K562 (cell line): ENCODE measurements at regions not wholly inside any gene's neighbourhood (a gene's known extent, or its start where the extent isn't known, plus 50 kb on each side); places are given as distances from the start of the nearest gene placed in this dataset.
"Not testable (repeated sequence)": the region's sequence is repeated elsewhere in the genome, so short reads cannot be mapped to it uniquely, and the experiment has no call there.

Experiments used
- ATAC-seq: fragments of 200-7000 bp; cut with Tn5 transposase; 3 replicates; pipeline ENCODE4 v1.9.1; 2020; ENCODE audit warnings: moderate library complexity
- BruUV-seq: library from RNA; stranded (reverse); fragments of 400-500 nt; replicated peaks from 2 replicates; lab custom pipeline; 2021; lab: Mats Ljungman, UMichigan
- CTCF ChIA-PET: fragments of 300-600 bp; formaldehyde crosslinking; extraction: SDS; loops from one replicate; lab custom pipeline; 2021; ENCODE audit warnings: low intra/inter-chr PET ratio; lab: Yijun Ruan, JAX
- POLR2A ChIA-PET: fragments of 300-600, 350-650 bp; sonication (Branson Sonifier 250); formaldehyde crosslinking; extraction: SDS; loops from one replicate; lab custom pipeline; 2021; ENCODE audit warnings: antibody characterized with exemption, inconsistent platforms; lab: Yijun Ruan, JAX
- DNase-seq, 4 experiments: peaks; one replicate each; pipeline versions ENCODE4 v3.0.0 to v3.0.0-alpha.2; 2011 to 2018; ENCODE audit warnings: low spot score in 3 of 4, mixed read lengths in 3 of 4; ENCODE audit errors: extremely low read depth in 1 of 4
- FAIRE-seq: peaks from 2 replicates; lab custom pipeline; 2011; peaks lifted over from hg19 to GRCh38; lab: Jason Lieb, UNC
- H2AFZ ChIP-seq: 2 replicates; pipeline ENCODE4 v1.6.0; 2011; ENCODE audit warnings: low read depth, low read length, control low read depth, inconsistent platforms
- H3K27ac ChIP-seq: fragments of 200-600 bp; 3 replicates; pipeline ENCODE4 v1.8.0; 2011; ENCODE audit warnings: low read depth, mild to moderate bottlenecking, control low read depth, inconsistent platforms, low read length, moderate library complexity, mixed read lengths; ENCODE audit errors: extremely low read depth
- H3K27me3 ChIP-seq, 2 experiments: fragments of 300-600 bp in 1 of 2; 2 replicates in 1 of 2; 3 replicates in 1 of 2; pipeline versions ENCODE4 v1.6.0 to v1.8.0; 2011; ENCODE audit warnings: inconsistent platforms in 2 of 2, low read length in 2 of 2, mild to moderate bottlenecking in 1 of 2, mixed read lengths in 1 of 2, moderate library complexity in 1 of 2; ENCODE audit not compliant: control insufficient read depth in 2 of 2, insufficient read depth in 2 of 2
- H3K36me3 ChIP-seq: fragments of 300-600 bp; 3 replicates; pipeline ENCODE4 v1.8.0; 2011; ENCODE audit warnings: mild to moderate bottlenecking, low read length, inconsistent platforms; ENCODE audit not compliant: control insufficient read depth, insufficient read depth
- H3K4me1 ChIP-seq, 2 experiments: fragments of 200-600 bp in 1 of 2; replicated peaks in 1 of 2; 2 replicates in 1 of 2; 3 replicates in 1 of 2; pipeline versions ENCODE4 v1.5.1 to v1.8.0; 2011; ENCODE audit warnings: inconsistent platforms in 2 of 2, low read length in 2 of 2, mild to moderate bottlenecking in 1 of 2, mixed read lengths in 1 of 2, moderate library complexity in 1 of 2; ENCODE audit not compliant: control insufficient read depth in 2 of 2, insufficient read depth in 2 of 2
- H3K4me2 ChIP-seq: 2 replicates; pipeline ENCODE4 v1.6.1; 2011; ENCODE audit warnings: low read length, control low read depth, inconsistent platforms, mixed read lengths; ENCODE audit not compliant: insufficient read depth
- H3K4me3 ChIP-seq: fragments of 200-600 bp; sonication (generic), shearing (Covaris generic); 2 replicates; pipeline ENCODE4 v1.5.1; 2016; ENCODE audit warnings: control low read depth, inconsistent platforms
- H3K79me2 ChIP-seq: fragments of 200-600 bp; 3 replicates; pipeline ENCODE4 v1.8.0; 2011; ENCODE audit warnings: low read length, inconsistent platforms; ENCODE audit not compliant: control insufficient read depth, insufficient read depth
- H3K9ac ChIP-seq, 2 experiments: 2 replicates each; pipeline versions ENCODE4 v1.6.0 to v1.6.1; 2011; ENCODE audit warnings: low read depth in 2 of 2, low read length in 2 of 2, control low read depth in 1 of 2, inconsistent platforms in 1 of 2, mild to moderate bottlenecking in 1 of 2, mixed read lengths in 1 of 2; ENCODE audit not compliant: insufficient read depth in 1 of 2
- H3K9me1 ChIP-seq: one replicate; pipeline ENCODE4 v1.6.0; 2011; ENCODE audit warnings: inconsistent platforms, mild to moderate bottlenecking, low read length, moderate library complexity; ENCODE audit not compliant: control insufficient read depth, insufficient read depth
- H3K9me3 ChIP-seq: replicated peaks from 2 replicates; pipeline ENCODE4 v1.5.1; 2011; ENCODE audit warnings: low read depth, low read length, inconsistent platforms; ENCODE audit not compliant: control insufficient read depth, insufficient read depth
- H4K20me1 ChIP-seq: replicated peaks from 2 replicates; pipeline ENCODE4 v1.6.1; 2011; ENCODE audit warnings: low read length, inconsistent platforms, mixed read lengths; ENCODE audit not compliant: control insufficient read depth, insufficient read depth
- SMAD1 ChIP-seq: fragments of 150-350 bp; IDR thresholded peaks from 2 replicates; pipeline ENCODE4 v1.6.1; 2014; ENCODE audit warnings: low read length, low read depth; ENCODE audit not compliant: partially characterized antibody
- ZBTB7A ChIP-seq: IDR thresholded peaks from 2 replicates; pipeline ENCODE4 v1.6.1; 2011; ENCODE audit warnings: low read depth, mild to moderate bottlenecking, low read length, moderate library complexity, borderline replicate concordance; ENCODE audit not compliant: control insufficient read depth
- ZNF324 ChIP-seq: fragments of 250-450 bp; sonication (Bioruptor Pico); IDR thresholded peaks from 2 replicates; pipeline ENCODE4 v1.4.0; 2020; ENCODE audit warnings: mild to moderate bottlenecking
- WGBS: fragments of 100-300 bp; shearing (Covaris generic); methylation state at CpG from one replicate; pipeline ENCODE4 v1.1.6; 2016; ENCODE audit warnings: low coverage, mixed read lengths; ENCODE audit not compliant: insufficient coverage; ENCODE audit errors: missing lambda C conversion rate; 5-methylcytosine and 5-hydroxymethylcytosine counted together
- in situ Hi-C: fragments of 300-500 bp; cut with MboI; formaldehyde crosslinking; loops from 4 replicates; pipeline ENCODE4 v1.15.0; 2018; ENCODE audit warnings: inconsistent platforms, mixed read lengths
- intact Hi-C: fragments of 100-400 bp; cut with micrococcal nuclease; formaldehyde crosslinking; loops from 2 replicates; pipeline ENCODE4 v1.14.2; 2022
- TF ChIP-seq, protein P1 (sequence below): fragments of 450-650 bp; formaldehyde crosslinking; IDR thresholded peaks from 2 replicates; pipeline ENCODE4 v1.4.0; 2020; ENCODE audit warnings: mild to moderate bottlenecking, mixed read lengths

GRCh38 chr7:119647286-119647685, 625.7 kb upstream of the KCND2 start:
- DNase-seq: no peak
- TF ChIP-seq ZBTB7A: no peak
- TF ChIP-seq SMAD1: no peak
- Histone ChIP-seq H3K27me3 (no peaks in the 10 kb centered on the region), H2AFZ (no peak overlapping the region), H3K4me2 (no peak overlapping the region), H3K9me1 (no peaks in the 10 kb centered on the region), H3K4me3 (no peak overlapping the region), H4K20me1 (no peaks in the 10 kb centered on the region), H3K27ac (no peak overlapping the region), H3K4me1 (no peaks in the 10 kb centered on the region), H3K36me3 (no peaks in the 10 kb centered on the region), H3K79me2 (no peaks in the 10 kb centered on the region), H3K9me3 (no peaks in the 10 kb centered on the region), H3K9ac (no peak overlapping the region)
- FAIRE-seq: no peak
- WGBS: 46% methylated on average over 1 of the region's 1 CpG
- ChIA-PET POLR2A (no interaction called here), CTCF (no interaction called here)
- in situ Hi-C loops (no loop called here), intact Hi-C loops (no loop called here)
- BruUV-seq: no TSS peak
- ATAC-seq: no peak

- POLR2A ChIA-PET, CTCF ChIA-PET, H3K36me3 ChIP-seq, in situ Hi-C loops, intact Hi-C loops, H3K4me2 ChIP-seq, H4K20me1 ChIP-seq, ATAC-seq, H3K9ac ChIP-seq, H3K9me1 ChIP-seq, H3K4me1 ChIP-seq, H3K27ac ChIP-seq, BruUV-seq, H3K79me2 ChIP-seq, H3K4me3 ChIP-seq, DNase-seq, FAIRE-seq, H3K27me3 ChIP-seq, H2AFZ ChIP-seq, H3K9me3 ChIP-seq: not testable (repeated sequence)
- peak; percentile 52; the same call in 1 of the 2 replicates for TF ChIP-seq ZNF324 (CRISPR knock-in tag)
- TF ChIP-seq, protein P1, sequence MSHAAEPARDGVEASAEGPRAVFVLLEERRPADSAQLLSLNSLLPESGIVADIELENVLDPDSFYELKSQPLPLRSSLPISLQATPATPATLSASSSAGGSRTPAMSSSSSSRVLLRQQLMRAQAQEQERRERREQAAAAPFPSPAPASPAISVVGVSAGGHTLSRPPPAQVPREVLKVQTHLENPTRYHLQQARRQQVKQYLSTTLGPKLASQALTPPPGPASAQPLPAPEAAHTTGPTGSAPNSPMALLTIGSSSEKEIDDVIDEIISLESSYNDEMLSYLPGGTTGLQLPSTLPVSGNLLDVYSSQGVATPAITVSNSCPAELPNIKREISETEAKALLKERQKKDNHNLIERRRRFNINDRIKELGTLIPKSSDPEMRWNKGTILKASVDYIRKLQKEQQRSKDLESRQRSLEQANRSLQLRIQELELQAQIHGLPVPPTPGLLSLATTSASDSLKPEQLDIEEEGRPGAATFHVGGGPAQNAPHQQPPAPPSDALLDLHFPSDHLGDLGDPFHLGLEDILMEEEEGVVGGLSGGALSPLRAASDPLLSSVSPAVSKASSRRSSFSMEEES (CRISPR knock-in tag): peak; percentile 78
- 42% methylated on average over 2 of the region's 3 CpGs for WGBS
These were observed 624.2 kb upstream of the KCND2 start for GRCh38 chr7:119648752-119649151.
